BLaER1 treated with 17β-estradiol and CSF1 and Interleukin-3, amounts not matched to agents 10 nM and 100 nM (cell line): ENCODE measurements at regions not wholly inside any gene's neighbourhood (a gene's known extent, or its start where the extent isn't known, plus 50 kb on each side); places are given as distances from the start of the nearest gene placed in this dataset.

Source experiments
- H3K27ac ChIP-seq, 11 experiments: shearing (Covaris generic); formaldehyde crosslinking; 2 replicates each; pipeline ENCODE4 v1.8.1; 2022
- H3K27me3 ChIP-seq, 11 experiments: shearing (Covaris generic); formaldehyde crosslinking; 2 replicates each; pipeline ENCODE4 v1.8.1; 2022
- H3K36me3 ChIP-seq, 11 experiments: shearing (Covaris generic); formaldehyde crosslinking; 2 replicates each; pipeline ENCODE4 v1.8.1; 2022
- H3K4me1 ChIP-seq, 10 experiments: shearing (Covaris generic); formaldehyde crosslinking; 2 replicates each; pipeline ENCODE4 v1.8.1; 2022
- H3K4me2 ChIP-seq, 11 experiments: shearing (Covaris generic); formaldehyde crosslinking; 2 replicates each; pipeline ENCODE4 v1.8.1; 2022
- H3K4me3 ChIP-seq, 10 experiments: shearing (Covaris generic); formaldehyde crosslinking; 2 replicates each; pipeline ENCODE4 v1.8.1; 2022
- H3K9ac ChIP-seq, 11 experiments: shearing (Covaris generic); formaldehyde crosslinking; 2 replicates each; pipeline ENCODE4 v1.8.1; 2022
- H3K9me3 ChIP-seq, 11 experiments: shearing (Covaris generic); formaldehyde crosslinking; replicated peaks in 1 of 11; 2 replicates each; pipeline ENCODE4 v1.8.1; 2022
- H4K20me1 ChIP-seq, 11 experiments: shearing (Covaris generic); formaldehyde crosslinking; 2 replicates each; pipeline ENCODE4 v1.8.1; 2022
- Cebpa-rat ChIP-seq, 11 experiments: shearing (Covaris generic); IDR thresholded peaks; 2 replicates each; pipeline ENCODE4 v1.8.1; 2022

DNA sequence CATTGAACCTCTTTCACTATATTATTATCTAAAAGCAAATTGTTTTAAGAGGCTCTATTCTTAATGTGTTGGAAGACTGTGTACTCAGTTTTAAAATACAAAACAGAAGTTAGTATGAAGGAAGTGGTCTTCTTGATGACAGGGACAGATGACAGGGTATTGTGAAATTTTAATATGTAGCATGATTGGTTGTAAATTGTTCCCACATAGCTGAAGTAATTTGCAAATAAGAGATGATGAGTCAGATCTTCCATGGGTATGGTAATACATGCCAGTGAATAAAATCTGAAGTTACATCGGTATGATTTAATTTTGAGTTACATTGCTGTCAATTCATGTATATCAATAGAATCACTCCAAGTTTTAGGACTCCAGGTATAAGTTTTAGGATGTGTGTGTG, 454.8 kb downstream of the AEBP2 start:
- no peaks in the 10 kb centered on the region for H3K27me3 ChIP-seq
- H3K4me3 ChIP-seq, result no peak overlapping the region
- peak in 1 of 11 experiments; percentile 44; a peak in 1 of 22 replicates for TF ChIP-seq Cebpa-rat (IDR thresholded peaks at IDR 0.05)
- H3K9ac ChIP-seq, result peak overlapping the region in 2 of 11 experiments; percentile 5 to 52; a peak in 3 of 22 replicates
- no peaks in the 10 kb centered on the region for H3K36me3 ChIP-seq
- H3K9me3 ChIP-seq, result peaks cover 0 to 10% (median 0%) of the 10 kb centered on the region in 11 experiments; a peak in 1 of 22 replicates
- peak overlapping the region in 9 of 11 experiments; percentile 18 to 78 (median 66); a peak in 15 of 22 replicates for H3K27ac ChIP-seq
- H3K4me2 ChIP-seq, result peak overlapping the region in 8 of 11 experiments; percentile 7 to 66 (median 48); a peak in 14 of 22 replicates
- peaks cover 0 to 29% (median 14%) of the 10 kb centered on the region in 10 experiments; a peak in 13 of 20 replicates for H3K4me1 ChIP-seq
- H4K20me1 ChIP-seq, result no peaks in the 10 kb centered on the region

DNA sequence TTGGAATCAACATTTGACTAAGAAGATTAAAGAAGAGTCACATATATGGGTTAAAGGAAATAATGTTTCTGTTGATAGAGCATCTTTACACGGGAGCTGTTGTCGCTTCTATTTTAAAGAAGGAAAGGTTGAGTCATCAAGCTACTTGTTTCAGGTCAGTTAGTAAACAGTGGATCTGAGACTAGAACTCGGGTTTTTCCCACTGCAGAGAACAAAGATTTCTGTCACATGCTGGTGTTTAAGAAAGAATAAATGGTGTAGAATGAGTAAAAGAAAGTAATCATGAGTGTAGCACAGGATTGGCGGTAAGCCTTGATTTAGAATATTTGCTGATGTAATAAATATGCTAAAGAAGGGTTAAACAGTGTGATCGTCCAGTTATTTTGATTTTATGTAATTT, 455.5 kb downstream of the AEBP2 start:
- H3K27ac ChIP-seq, result peak overlapping the region in 7 of 11 experiments; percentile 18 to 78 (median 70); a peak in 13 of 22 replicates

DNA sequence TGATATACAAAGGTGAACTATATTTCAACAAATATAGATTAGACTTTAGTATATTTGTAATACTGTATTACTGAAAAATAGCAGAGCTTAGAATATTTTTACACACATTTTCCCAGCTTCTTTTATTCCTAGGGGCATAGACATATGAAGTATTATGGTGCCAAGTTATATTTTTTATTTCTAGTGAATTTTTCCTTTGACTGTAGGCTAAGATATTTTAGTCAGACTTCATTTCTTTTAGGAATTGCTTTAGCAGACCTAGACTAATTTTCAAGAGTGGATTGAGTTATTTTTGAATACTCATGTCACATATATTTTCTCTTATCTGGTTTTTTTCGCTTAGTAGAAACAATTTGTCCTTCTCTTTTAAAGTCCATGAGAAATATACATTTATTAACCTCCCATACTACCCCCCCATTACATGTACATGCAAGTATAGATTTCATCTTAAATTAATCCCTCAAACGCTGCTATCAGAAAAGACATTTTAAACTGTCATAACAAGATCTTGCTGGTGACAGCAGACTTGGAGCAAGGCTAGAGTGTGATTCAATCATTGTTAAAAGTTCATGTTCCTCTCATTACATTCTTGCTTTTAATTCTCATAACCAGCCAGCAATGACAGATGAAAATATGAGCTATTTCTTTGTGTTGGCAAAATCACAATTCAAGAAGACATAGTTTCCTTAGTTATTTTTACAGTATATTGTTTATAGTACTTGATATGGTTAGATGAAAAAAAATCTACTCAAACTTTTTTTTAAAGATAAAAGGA, 456.1 kb downstream of the AEBP2 start:
- H3K9me3 ChIP-seq, result peaks cover 0 to 14% (median 0%) of the 10 kb centered on the region in 11 experiments; a peak in 1 of 22 replicates
- H3K27me3 ChIP-seq, result no peaks in the 10 kb centered on the region
- no peaks in the 10 kb centered on the region for H4K20me1 ChIP-seq
- H3K4me1 ChIP-seq, result peaks cover 0 to 26% (median 14%) of the 10 kb centered on the region in 10 experiments; a peak in 13 of 20 replicates
- H3K36me3 ChIP-seq, result no peaks in the 10 kb centered on the region
- H3K27ac ChIP-seq, result peak overlapping the region in 3 of 11 experiments; percentile 66 to 78 (median 73); a peak in 3 of 22 replicates
- no peak for TF ChIP-seq Cebpa-rat (IDR thresholded peaks at IDR 0.05)
- H3K4me2 ChIP-seq, result peak overlapping the region in 2 of 11 experiments; percentile 54 to 66; a peak in 3 of 22 replicates
- no peak overlapping the region for H3K4me3 ChIP-seq
- H3K9ac ChIP-seq, result no peak overlapping the region

More for the DNA sequence above, 455.5 kb downstream of the AEBP2 start:
- Histone ChIP-seq H3K4me1 (peaks cover 0 to 29% (median 14%) of the 10 kb centered on the region in 10 experiments; a peak in 13 of 20 replicates), H3K36me3 (no peaks in the 10 kb centered on the region), H3K9me3 (peaks cover 0 to 14% (median 0%) of the 10 kb centered on the region in 11 experiments; a peak in 1 of 22 replicates), H4K20me1 (no peaks in the 10 kb centered on the region), H3K27me3 (no peaks in the 10 kb centered on the region), H3K4me2 (peak overlapping the region in 6 of 11 experiments; percentile 32 to 66 (median 52); a peak in 10 of 22 replicates), H3K4me3 (no peak overlapping the region), H3K9ac (no peak overlapping the region)
- no peak for TF ChIP-seq Cebpa-rat (IDR thresholded peaks at IDR 0.05)

DNA sequence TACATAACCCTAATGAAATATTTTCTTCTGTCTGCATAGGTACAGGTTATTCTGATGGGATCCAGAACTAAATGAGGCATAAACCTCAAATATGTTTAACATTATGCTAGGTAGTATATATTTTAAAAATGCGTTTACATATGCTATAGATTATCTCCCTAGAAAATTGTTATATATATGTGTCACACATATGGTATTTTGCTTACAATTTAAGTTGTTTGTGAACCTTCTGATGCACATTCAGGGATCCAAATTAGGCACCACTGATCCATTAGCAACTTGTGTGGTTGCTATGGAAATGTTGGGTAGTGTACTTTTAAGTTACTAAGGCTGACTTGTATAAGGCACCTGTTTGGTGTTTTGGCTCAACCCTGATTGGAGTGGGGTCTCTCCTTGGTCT, 456.7 kb downstream of the AEBP2 start:
- no peaks in the 10 kb centered on the region for H3K27me3 ChIP-seq
- no peaks in the 10 kb centered on the region for H4K20me1 ChIP-seq

DNA sequence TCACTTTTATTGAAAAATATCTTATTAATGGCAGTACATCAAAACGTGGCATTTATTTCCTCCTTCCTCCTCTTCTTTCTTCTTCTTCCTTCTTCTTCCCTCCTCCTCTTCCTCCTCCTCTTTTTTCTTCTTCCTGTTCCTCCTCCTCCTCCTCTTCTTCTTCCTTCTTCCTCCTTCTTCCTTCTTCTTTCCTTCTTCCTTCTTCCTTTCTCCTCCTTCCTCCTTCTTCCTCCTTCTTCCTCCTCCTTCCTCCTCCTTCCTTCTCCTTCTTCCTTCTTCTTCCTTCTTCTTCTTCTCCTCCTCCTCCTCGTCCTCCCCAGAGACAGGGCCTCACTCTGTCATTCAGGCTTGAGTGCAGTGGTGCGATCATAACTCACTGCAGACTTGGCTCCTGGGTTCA, 457.2 kb downstream of the AEBP2 start:
- Histone ChIP-seq H3K36me3 (no peaks in the 10 kb centered on the region), H4K20me1 (no peaks in the 10 kb centered on the region), H3K9ac (no peak overlapping the region), H3K27ac (no peak overlapping the region), H3K4me1 (peaks cover 0 to 30% (median 14%) of the 10 kb centered on the region in 10 experiments; a peak in 13 of 20 replicates), H3K9me3 (peaks cover 0 to 14% (median 0%) of the 10 kb centered on the region in 11 experiments; a peak in 1 of 22 replicates), H3K27me3 (no peaks in the 10 kb centered on the region), H3K4me3 (no peak overlapping the region), H3K4me2 (no peak overlapping the region)
- TF ChIP-seq Cebpa-rat (IDR thresholded peaks at IDR 0.05), result no peak

More for the DNA sequence above, 456.7 kb downstream of the AEBP2 start:
- Histone ChIP-seq H3K4me1 (peaks cover 0 to 25% (median 14%) of the 10 kb centered on the region in 10 experiments; a peak in 13 of 20 replicates), H3K9me3 (peaks cover 0 to 14% (median 0%) of the 10 kb centered on the region in 11 experiments; a peak in 1 of 22 replicates), H3K27ac (no peak overlapping the region), H3K9ac (no peak overlapping the region), H3K4me2 (no peak overlapping the region), H3K36me3 (no peaks in the 10 kb centered on the region), H3K4me3 (no peak overlapping the region)
- no peak for TF ChIP-seq Cebpa-rat (IDR thresholded peaks at IDR 0.05)

DNA sequence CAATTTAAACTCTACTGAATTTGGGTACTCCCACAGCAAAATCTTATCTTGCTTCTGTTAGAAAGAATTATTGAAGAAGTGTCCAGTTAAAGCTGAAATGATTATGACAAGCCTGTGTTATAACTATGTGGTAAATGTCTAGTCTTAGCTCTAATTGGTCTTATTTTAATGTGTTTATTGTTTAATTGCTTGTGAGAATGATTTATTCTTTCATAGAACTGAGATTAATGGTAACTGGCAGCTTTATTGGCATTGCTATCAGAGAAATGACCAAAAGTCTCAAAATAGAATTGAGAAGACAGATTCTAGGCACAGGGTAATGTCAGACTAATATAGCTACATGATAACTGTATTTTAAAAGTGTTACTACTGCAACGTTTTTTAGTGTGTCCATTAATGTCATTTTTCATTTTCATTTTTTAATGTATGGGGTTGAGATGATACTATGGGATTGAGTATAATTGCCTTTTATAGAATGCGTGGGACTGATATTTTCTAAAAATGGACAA, 458.7 kb downstream of the AEBP2 start:
- H3K27me3 ChIP-seq, result no peaks in the 10 kb centered on the region
- no peak overlapping the region for H3K4me2 ChIP-seq
- H3K4me1 ChIP-seq, result peaks cover 0 to 38% (median 14%) of the 10 kb centered on the region in 10 experiments; a peak in 13 of 20 replicates
- H3K9ac ChIP-seq, result no peak overlapping the region
- H3K4me3 ChIP-seq, result no peak overlapping the region
- TF ChIP-seq Cebpa-rat (IDR thresholded peaks at IDR 0.05), result no peak
- no peaks in the 10 kb centered on the region for H4K20me1 ChIP-seq
- H3K36me3 ChIP-seq, result no peaks in the 10 kb centered on the region
- H3K27ac ChIP-seq, result no peak overlapping the region
- peaks cover 0 to 14% (median 0%) of the 10 kb centered on the region in 11 experiments; a peak in 1 of 22 replicates for H3K9me3 ChIP-seq

DNA sequence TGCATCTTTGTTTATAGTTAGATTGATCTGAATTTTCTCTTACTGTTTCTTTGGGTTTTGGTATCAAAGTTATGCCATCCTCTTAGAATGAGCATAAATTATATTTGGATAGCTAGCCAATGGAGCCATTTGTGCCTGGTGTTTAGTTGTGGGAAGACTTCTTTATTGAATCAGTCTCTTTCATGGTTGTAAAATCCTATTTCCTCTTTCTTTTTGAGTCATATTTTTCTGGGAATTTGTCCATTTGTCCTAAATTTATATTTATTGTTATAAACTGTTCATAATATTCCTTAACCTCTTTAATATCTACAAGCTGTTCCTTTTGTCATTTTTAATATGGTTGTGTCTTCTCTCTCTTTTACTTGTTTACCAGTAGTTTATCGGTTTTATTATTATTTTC, 462.5 kb downstream of the AEBP2 start:
- TF ChIP-seq Cebpa-rat (IDR thresholded peaks at IDR 0.05), result no peak
- peaks cover 0 to 14% (median 0%) of the 10 kb centered on the region in 10 experiments; a peak in 5 of 20 replicates for H3K4me1 ChIP-seq
- H3K36me3 ChIP-seq, result no peaks in the 10 kb centered on the region

DNA sequence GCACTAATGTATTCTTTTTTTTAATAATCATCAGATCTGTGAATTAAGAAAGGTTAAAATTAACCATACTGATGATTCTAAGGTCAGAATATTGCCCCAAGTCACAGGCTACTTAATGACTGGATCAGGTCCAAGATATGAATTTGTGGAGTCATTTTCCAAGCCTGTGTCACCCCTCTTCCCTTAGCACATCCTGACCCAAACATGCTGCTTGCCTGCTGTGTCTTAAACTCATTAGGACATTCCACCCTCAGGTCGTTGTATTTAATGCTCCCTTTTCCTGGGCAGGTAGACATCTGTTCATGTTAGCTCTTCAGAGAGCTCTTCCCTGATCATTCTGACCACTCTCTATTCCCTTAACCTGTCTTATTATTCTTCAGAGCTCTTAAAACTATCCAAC, 463.5 kb upstream of the PDE3A start:
- H3K4me3 ChIP-seq, result no peak overlapping the region
- H4K20me1 ChIP-seq, result no peaks in the 10 kb centered on the region
- no peak for TF ChIP-seq Cebpa-rat (IDR thresholded peaks at IDR 0.05)
- no peak overlapping the region for H3K27ac ChIP-seq
- no peak overlapping the region for H3K4me2 ChIP-seq
- H3K4me1 ChIP-seq, result peaks cover 0 to 36% (median 20%) of the 10 kb centered on the region in 10 experiments; a peak in 17 of 20 replicates
- no peaks in the 10 kb centered on the region for H3K27me3 ChIP-seq
- H3K36me3 ChIP-seq, result no peaks in the 10 kb centered on the region
- H3K9me3 ChIP-seq, result peaks cover 0 to 10% (median 6%) of the 10 kb centered on the region in 11 experiments; a peak in 10 of 22 replicates
- H3K9ac ChIP-seq, result no peak overlapping the region

More for the DNA sequence above, 462.5 kb downstream of the AEBP2 start:
- Histone ChIP-seq H3K9ac (no peak overlapping the region), H3K4me3 (no peak overlapping the region), H3K4me2 (peak overlapping the region in 1 of 11 experiments; percentile 37; a peak in 2 of 22 replicates), H4K20me1 (no peaks in the 10 kb centered on the region), H3K27me3 (no peaks in the 10 kb centered on the region), H3K27ac (no peak overlapping the region), H3K9me3 (peaks cover 0 to 13% (median 9%) of the 10 kb centered on the region in 11 experiments; a peak in 10 of 22 replicates)

DNA sequence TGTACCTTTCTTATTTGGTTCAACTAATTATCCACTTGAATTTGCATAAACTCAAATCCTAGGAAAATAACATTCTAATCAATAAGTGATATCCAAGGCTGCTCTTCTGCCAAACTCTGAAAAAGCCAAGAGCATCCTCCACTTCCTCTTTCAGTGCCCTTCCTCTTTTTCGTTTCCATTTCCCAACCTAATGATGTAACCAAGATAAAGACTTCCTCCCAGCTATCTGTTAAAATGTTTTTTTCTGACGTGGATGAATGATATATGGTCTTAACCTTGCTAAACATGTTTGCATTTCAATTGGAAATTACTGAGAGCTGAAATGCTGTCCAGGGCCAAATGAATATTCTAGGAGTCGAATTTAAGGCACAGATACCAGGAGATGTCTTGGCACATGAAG, 459.5 kb upstream of the PDE3A start:
- Histone ChIP-seq H3K9ac (peak overlapping the region in 5 of 11 experiments; percentile 31 to 59 (median 45); a peak in 6 of 22 replicates), H3K27ac (peak overlapping the region; percentile 14 to 88 (median 76); a peak in 19 of 22 replicates), H3K36me3 (no peaks in the 10 kb centered on the region), H3K4me2 (peak overlapping the region in 9 of 11 experiments; percentile 14 to 76 (median 63); a peak in 18 of 22 replicates), H3K4me1 (peaks cover 0 to 28% (median 22%) of the 10 kb centered on the region in 10 experiments; a peak in 17 of 20 replicates), H4K20me1 (no peaks in the 10 kb centered on the region), H3K4me3 (no peak overlapping the region), H3K9me3 (peaks cover 0 to 3% (median 0%) of the 10 kb centered on the region in 11 experiments; a peak in 8 of 22 replicates), H3K27me3 (no peaks in the 10 kb centered on the region)
- peak in 6 of 11 experiments; percentile 21 to 84 (median 65); a peak in 6 of 22 replicates for TF ChIP-seq Cebpa-rat (IDR thresholded peaks at IDR 0.05)
